HG02642 (cell line): ENCODE measurements at regions not wholly inside any gene's neighbourhood (a gene's known extent, or its start where the extent isn't known, plus 50 kb on each side); places are given as distances from the start of the nearest gene placed in this dataset.
A peak's percentile ranks its signal among the peaks of the same experiment; 100 is the strongest.

Experiments
- ATAC-seq: cut with Tn5 transposase; IDR thresholded peaks from one replicate; pipeline ENCODE4 v1.9.1; 2021; ENCODE audit warnings: mild to moderate bottlenecking; ENCODE audit not compliant: unreplicated experiment, poor library complexity

DNA sequence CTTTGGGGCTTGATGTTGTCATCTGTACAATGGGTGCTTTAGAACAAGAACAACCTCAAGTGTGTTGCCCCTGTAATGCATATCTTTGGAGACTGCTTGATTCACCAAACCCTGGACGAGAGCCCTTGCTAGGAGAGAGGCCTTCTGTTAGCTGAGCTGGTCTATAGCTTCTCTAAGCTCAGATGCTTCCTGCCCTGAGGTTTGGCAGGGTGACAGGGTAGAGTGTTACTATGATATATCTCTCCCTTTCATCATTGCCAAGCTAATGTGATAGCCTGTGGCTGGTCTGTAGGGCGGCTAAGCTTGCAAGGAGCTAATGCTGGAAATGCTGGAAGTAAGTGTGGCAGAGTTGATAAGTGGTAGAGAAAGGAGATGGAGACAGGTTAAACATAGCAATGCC, 364.1 kb downstream of the RPS24 start:
- ATAC-seq: no peak

DNA sequence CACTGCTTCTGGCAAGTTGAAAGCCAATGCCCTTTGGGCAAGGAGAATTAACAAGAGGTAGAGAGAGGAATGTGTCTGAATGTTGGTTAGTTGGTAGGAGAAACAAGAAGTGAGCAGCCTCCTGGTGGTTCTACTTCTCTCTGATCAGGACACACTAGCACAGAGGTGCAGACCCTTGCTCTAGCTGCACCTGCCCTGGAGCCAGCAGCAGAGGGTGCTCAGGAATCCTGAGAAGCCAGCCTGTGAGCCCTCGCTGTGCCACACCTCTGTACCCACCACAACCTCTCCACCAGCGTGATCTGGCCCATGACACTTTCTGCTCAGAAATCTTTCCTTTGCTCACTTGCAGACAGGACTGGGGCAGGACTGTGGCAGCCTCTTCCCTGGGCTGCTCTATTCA, 364.7 kb downstream of the RPS24 start:
- ATAC-seq: no peak

- ATAC-seq: no peak
These were observed 368.1 kb downstream of the RPS24 start for GRCh38 chr10:78401624-78402367.

GRCh38 chr10:78402591-78402990, 368.9 kb downstream of the RPS24 start:
- ATAC-seq: no peak

DNA sequence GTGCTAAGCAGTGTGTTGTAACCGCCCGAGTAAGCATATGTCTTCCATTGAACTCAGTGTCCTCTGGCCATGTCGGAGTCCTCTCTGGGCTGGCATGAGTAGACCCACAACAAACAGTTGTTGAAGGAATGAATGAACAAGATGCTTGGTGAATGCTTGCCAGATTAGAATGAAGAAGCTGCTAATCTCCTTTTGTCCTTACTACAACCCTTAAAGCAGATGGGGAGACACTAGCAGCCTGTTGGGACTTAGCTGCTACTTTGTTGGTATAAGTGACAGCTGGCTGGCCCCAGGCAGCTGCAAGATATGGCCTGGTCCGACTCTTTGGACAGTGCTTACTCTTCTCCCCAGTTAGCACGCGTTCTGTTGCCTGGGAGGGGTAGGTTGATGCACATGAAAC, 370.1 kb downstream of the RPS24 start:
- no peak for ATAC-seq

GRCh38 chr10:78404296-78404695, 370.6 kb downstream of the RPS24 start:
- no peak for ATAC-seq

DNA sequence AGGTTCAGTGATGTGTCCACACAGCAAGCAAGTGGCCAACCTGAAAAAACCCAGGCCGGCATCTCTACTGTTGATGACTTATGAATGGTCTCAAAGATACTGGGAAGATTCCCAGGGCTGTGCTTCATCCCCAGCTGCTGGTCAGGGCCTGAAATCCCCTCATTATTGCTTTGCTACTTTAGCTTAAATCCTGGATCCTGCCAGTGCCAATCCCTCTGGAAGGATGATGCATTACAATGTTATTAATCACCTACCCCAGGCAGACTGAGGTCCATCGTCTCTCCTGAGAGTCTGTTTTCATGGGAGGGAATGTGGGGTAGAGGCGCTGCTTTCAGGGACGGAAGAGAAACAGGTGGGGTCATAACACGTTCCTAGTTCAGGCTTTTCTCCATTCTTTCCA, 371.6 kb downstream of the RPS24 start:
- ATAC-seq: no peak

GRCh38 chr10:78405736-78406135, 372.1 kb downstream of the RPS24 start:
- ATAC-seq: no peak

DNA sequence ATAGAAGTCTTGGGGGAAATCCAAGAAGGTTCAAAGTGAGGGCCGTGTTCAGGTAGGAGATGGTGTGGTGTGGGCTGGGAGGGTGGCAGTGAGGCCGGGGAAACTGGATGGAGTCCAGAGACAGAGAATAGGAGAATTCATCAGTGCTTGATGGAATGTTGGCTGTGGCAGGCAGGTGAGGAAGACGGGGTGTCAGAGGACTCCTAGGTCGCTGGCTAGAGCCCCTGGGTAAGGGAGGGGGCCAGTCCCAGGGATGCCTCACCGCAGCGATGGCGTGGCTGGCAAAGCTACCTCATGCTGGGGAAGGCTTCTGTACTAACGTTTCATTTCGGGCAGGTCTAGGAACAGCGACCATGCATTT, 373.0 kb downstream of the RPS24 start:
- ATAC-seq: peak; percentile 4

DNA sequence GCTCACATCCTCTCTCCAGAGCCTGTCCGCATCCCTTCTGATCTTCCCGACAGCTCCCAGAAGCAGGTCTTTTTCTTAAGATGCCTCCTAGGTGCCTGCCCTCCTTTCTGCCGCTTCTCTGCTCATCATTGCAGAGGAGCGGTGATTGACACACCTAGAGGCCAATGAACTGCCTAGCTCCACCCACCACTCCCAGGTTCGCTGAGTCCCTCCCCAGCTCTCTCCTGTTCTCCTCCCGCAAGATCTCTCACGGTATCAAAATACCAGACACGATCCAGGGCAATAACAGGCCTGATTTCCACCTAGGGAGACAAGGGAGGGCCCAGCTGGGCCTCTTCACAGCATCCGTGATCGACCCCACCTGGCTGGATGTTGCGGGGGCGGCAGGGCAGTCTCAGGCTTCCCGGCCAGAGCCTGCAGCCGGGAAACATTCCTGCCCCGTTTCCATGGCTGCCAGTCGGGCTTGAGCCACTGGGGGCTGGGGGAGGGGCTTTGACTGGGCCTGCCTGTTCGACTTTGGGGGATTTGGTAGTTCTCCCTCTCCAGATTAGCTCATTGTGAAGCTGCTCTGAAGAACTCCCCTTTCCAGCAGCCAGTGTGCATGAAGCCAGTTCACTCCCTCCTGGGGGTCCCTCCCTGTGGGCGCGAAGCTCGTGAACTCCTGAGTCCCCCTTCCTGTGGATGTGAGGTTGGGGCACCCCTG, 373.5 kb downstream of the RPS24 start:
- ATAC-seq: peak; percentile 78

- no peak for ATAC-seq
These were observed 374.3 kb downstream of the RPS24 start for GRCh38 chr10:78407966-78408365.

DNA sequence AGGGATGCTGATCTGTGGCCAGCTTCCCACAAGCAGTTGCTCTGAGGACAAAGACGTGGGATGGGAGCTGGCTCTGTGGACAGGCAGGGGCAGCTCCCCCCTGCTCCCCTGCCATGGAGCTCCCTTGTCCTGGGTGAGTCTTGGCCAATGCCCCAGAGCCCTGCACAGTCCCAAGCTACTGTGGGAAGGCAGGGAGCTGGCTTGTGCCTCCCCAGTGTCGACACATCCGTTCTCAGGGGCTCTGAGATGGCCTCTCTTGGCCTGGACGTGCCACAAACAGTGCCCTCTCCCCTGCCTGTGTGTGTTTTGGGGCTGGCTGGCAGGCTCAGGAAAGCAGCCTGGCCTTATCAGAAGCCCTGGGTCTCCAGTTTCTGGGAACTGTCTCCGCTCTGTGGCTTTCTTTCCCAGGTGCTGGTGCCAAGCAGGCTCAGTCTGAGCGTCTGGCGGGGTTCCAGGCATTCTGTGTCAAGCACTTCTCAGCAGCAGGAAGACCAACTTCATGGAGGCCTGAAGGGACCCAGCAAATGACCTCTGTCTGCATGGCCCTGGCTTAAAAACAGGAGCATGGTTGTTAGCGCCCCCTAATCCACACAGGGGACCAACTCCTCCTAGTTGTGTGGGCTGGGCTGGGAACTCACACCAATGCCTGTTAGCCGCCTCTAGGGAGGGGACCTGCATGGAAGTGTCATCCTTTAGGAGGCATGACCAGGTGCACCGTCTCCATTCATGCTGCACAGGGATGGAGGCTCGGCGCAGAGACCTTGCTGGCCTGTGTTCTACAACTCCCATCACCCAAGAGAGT, 375.2 kb downstream of the RPS24 start:
- ATAC-seq: no peak

GRCh38 chr10:78410046-78410965, 376.6 kb downstream of the RPS24 start:
- ATAC-seq: no peak

GRCh38 chr10:78411716-78412115, 378.1 kb downstream of the RPS24 start:
- ATAC-seq: no peak

DNA sequence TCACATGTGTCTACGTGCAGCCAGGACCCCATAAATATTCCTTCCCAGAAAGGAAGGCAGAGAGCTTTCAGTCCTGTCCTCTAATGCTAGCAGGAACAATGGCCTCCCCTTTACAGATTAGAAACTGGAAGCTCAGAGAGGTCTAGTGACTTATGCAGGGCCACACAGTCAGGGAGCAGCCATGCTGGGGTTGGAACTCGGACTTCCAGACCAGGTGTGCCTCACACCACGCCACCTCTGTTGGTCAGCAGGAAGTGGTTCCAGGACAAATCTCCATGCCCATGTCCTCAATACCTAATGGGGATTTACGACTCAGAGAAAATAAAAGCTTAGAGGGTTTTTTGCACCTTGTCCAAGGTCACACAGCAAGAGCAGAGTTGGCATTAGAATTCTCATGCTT, 378.9 kb downstream of the RPS24 start:
- ATAC-seq: no peak

- no peak for ATAC-seq
These were observed 379.7 kb downstream of the RPS24 start for GRCh38 chr10:78413076-78414055.

GRCh38 chr10:78414380-78414779, 380.7 kb downstream of the RPS24 start:
- no peak for ATAC-seq

DNA sequence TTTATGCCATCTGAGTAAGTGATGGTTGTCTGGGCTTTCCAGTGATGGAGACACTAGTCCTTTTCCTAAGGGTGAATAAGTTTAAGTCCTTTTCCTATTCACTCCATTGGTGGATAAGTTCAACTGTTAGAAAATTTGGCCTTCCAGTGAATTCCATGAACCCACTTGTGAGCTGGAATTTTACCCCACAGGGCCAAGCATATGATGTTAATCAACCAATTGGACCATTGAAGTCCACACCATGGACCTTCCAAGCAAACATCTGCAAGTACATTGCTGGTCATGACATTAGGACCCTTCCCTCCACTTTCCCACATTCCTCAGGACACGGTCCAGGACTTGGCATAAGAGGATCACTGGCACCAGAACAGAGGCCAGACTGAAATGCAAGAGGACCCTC, 381.4 kb downstream of the RPS24 start:
- ATAC-seq: no peak
